Cerebellar nuclear complex (tissue), 1 donor: ENCODE measurements at regions not wholly inside any gene's neighbourhood (a gene's known extent, or its start where the extent isn't known, plus 50 kb on each side); places are given as distances from the start of the nearest gene placed in this dataset.

ENCODE experiments used
- DNase-seq, 2 experiments: peaks; one replicate each; lab custom pipeline; 2025; lab: John Stamatoyannopoulos, UW

DNA sequence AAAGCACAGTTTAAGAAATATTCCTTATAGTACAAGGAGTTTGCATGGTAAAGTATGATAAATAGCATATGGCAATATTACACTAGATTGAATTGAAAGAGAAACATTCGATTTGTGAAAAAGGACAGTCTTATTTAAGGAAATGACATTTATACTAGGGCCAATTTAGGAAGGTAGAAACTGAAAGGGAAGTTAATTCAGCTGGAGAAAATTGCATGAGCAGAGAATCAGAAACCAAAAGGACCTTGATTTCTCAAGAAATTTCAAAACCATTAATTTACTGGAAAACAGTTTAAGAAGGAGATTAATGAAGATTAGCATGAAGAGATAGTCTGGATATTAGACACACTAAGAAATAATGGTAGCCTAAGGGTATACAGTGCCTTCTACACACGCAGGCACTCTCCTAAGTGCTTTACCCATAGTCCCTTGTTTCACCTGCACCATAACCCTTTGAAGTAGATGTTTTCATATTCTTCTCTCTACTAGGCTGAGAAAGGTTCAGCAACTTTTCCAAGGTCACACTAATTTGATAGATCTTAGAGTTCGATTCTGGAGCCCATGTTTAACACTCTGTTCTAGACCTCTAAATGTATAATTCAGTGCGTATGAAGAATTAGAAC, 259.1 kb upstream of the SLIT2 start:
- no peak for DNase-seq

DNA sequence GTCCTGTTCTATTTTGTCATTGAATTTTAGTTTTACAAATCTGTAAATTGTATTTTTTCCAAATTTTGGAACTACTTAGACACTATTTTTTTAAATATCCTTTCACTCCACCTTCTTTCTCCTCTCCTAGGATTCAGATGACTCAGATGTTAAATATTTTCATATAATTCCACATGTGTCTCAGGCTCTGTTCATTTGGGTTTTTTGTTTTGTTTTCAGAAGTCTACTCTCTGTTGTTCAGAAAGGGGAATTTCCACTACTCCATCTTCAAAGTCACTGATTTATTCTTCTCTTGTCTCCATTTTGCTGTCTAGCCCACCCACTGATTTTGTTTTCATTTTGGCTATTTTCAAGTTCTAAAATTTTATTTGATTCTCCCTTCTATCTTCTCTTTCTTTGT, 264.0 kb upstream of the SLIT2 start:
- no peak for DNase-seq

DNA sequence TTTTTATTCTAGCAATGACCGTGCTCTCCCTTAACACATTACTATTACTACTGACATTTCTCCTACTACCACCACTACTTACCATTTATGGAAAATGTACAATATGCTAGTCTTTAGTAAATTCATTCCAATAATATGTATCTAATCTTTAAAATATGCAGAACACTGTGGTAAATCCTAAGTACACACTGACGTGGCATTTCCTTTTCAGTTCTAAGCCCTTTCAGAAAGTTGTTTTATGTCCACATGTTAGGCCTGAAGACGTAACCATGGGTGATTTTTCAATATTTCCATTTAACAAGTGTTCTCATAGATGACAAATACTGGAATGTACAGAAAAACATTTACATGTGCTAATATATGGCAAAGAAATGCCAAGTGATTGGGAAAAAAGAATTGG, 268.6 kb upstream of the SLIT2 start:
- no peak for DNase-seq

- DNase-seq = no peak
These were observed 269.1 kb upstream of the SLIT2 start for GRCh38 chr4:19982556-19982955.

DNA sequence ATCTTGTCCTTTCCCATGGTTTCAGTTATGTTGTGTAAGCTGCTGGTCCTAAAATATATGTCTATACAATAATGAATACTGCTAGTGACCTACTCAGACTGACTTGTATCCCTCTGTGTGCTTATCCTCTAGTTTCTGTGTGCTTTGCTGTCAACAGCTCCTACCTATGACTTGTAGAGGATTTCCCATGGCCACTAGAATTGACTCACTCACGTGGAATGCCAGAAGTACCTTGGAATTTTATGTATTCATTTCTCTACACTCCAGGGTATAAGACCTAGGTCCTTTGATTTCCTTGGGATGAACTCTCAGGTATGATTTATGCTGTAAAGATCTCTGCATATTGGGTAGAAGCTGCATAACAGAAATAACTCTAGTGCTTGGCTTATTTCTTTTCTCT, 279.9 kb upstream of the SLIT2 start:
- no peak for DNase-seq

- DNase-seq = no peak
These were observed 282.2 kb upstream of the SLIT2 start for GRCh38 chr4:19969492-19969891.

- DNase-seq = no peak
These were observed 290.6 kb upstream of the SLIT2 start for GRCh38 chr4:19961091-19961490.

DNA sequence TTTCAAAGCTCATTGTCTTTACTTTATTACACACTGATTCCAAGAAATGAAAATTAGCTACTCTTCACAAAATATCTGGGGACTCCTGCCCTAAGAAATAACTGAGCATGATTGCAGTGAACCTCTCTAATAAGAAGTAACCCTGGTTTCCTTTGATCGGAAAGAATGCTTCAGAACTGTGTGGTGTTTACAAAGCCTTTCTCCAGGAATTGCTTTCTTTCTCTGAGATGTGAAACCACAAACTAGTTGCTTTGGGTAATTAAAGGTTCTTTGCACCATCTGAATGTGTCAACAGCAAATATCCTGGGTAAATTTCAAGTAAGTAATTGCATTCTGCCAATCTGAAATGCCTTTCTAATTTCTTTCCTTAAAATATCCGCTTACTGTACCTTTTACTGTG, 292.9 kb upstream of the SLIT2 start:
- DNase-seq = no peak

GRCh38 chr4:19947349-19947748, 304.4 kb upstream of the SLIT2 start:
- DNase-seq = no peak

DNA sequence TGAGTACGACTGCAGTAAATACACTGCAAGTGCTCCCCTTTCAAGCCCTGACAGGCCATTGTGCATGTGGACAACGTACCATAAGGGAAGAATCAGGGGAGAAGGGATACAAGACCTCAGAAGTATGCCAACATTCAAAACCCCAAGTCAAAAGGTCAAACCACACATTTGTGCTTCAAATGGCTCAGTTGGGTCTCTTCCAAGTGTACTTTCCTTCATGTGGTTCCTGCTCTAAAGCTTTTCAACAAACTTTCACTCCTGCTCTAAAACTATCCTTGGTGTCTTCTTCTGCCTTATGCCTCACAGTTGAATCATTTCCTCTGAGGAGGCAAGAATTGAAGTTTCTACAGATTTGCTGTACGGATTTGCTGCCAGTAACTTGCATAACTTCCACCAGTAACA, 305.7 kb upstream of the SLIT2 start:
- no peak for DNase-seq

DNA sequence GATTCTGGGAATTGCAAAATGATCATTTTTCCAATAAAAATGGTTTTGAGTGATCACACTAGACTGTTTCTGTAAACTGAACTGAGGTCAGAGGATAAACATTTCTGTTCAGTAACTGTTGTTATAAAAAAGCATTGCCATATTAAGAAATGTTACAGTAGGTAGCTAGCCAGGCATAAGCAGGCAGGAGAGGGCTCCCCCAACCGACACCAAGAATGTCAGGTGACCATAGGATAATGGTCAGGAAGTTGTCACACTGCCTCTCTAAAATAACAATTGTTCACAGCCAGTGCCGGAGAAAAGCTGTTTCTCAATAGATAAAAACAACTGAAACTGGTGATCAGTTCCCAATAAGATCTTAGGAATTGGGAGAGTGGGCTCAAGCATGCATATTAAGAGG, 306.2 kb upstream of the SLIT2 start:
- no peak for DNase-seq

DNA sequence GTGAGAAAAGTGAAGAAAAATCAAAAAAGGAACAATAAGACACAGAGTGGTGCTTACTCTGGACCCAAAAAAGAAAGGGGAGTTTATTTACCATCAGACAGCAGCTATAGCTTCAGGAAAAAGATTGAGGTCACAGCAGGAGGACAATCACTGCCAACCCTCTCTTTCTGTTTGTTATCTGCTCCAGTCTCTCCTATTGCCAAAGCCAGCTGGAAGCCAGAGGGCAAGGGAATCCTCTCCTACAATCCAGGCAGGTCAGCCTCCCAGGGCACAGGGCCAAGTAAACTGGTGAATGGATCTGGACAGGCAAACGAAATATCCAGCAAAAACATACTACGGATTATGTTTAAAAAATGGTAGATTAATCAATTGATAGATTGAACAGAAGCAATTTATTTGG, 306.9 kb upstream of the SLIT2 start:
- peak; percentile 15 to 47 for DNase-seq

- DNase-seq = no peak
These were observed 307.5 kb upstream of the SLIT2 start for GRCh38 chr4:19944251-19944650.

GRCh38 chr4:19941434-19941833, 310.3 kb upstream of the SLIT2 start:
- DNase-seq = no peak

GRCh38 chr4:19940861-19941260, 310.8 kb upstream of the SLIT2 start:
- no peak for DNase-seq

- DNase-seq = no peak
These were observed 315.2 kb upstream of the SLIT2 start for GRCh38 chr4:19936476-19936875.

DNA sequence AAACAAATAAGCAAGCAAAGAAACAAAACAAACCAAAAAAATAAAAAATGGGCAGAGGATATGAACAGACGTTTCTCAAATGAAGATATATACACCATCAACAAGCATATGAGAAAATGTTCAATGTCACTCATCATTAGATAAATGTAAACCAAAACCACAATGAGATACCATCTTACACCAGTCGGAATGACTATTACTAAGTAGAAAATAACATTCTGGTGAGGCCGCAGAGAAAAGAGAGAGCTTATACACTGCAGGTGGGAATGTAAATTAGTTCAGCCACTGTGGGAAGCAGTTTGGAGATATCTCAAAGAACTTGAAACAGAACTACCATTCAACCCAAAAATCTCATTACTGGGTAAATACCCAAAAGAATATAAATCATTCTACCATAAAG, 321.0 kb upstream of the SLIT2 start:
- DNase-seq = no peak

- DNase-seq = no peak
These were observed 324.3 kb upstream of the SLIT2 start for GRCh38 chr4:19927381-19927780.

GRCh38 chr4:19925516-19925915, 326.2 kb upstream of the SLIT2 start:
- no peak for DNase-seq

DNA sequence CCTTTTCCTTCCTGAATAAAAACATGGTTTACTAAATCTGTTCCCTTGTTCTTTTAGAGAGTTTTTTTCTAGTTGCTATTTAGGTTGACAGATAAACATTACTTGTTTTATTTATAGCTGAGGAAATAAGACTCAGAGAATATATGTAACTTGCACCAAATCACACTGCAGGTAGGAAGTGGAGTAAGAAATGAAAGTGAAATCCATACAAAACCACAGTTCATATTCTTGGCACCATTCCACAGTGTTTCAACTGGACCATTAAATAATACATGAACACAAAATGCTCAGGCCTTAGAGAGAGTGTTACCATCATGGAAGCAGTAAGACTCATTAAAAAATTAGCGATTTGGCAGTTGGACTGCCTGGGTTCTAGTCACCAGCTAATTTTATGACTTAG, 326.9 kb upstream of the SLIT2 start:
- no peak for DNase-seq

DNA sequence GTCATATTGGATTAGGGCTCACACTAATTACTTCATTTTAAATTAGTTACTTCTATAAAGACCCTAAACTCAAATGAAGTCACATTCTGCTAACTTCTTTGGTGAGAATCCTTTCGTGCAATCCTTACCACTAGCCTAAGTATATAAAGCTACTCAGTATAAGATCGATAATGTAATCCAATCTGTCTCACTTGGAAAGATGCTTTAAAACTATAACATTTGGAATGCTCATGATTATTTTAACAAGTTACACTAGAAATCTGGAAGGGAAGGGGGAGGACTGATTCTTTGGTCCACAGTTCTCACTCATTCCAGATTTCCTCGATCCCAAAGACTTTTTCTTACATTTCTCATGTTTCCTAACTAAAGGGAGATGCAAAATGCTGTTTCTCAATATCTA, 336.4 kb upstream of the SLIT2 start:
- no peak for DNase-seq

- no peak for DNase-seq
These were observed 338.1 kb upstream of the SLIT2 start for GRCh38 chr4:19913650-19914049.

- DNase-seq = no peak
These were observed 340.7 kb upstream of the SLIT2 start for GRCh38 chr4:19910861-19911525.

- no peak for DNase-seq
These were observed 346.7 kb upstream of the SLIT2 start for GRCh38 chr4:19905024-19905423.
